SK-N-SH (cell line): ENCODE measurements at regions not wholly inside any gene's neighbourhood (a gene's known extent, or its start where the extent isn't known, plus 50 kb on each side); places are given as distances from the start of the nearest gene placed in this dataset.

Source experiments
- CTCF ChIA-PET: fragments of 300-600, 350-600 bp; formaldehyde crosslinking; extraction: SDS; loops from one replicate; lab custom pipeline; 2021; lab: Yijun Ruan, JAX
- POLR2A ChIA-PET: fragments of 350-600 bp; sonication (Branson Sonifier 250); formaldehyde crosslinking; extraction: SDS; loops from one replicate; lab custom pipeline; 2020; ENCODE audit warnings: antibody characterized with exemption, inconsistent platforms; lab: Yijun Ruan, JAX
- DNase-seq: peaks from one replicate; pipeline ENCODE4 v3.0.0; 2012
- H2AFZ ChIP-seq: fragments of 200-600 bp; sonication (generic); 2 replicates; pipeline ENCODE4 v1.8.1; 2016; ENCODE audit warnings: antibody characterized with exemption, mild to moderate bottlenecking, low read depth
- H3F3A ChIP-seq: fragments of 200-600 bp; sonication (generic); replicated peaks from 2 replicates; pipeline ENCODE3; 2016; ENCODE audit warnings: antibody characterized with exemption, mild to moderate bottlenecking; ENCODE audit not compliant: insufficient read depth
- H3K27ac ChIP-seq, 2 experiments: fragments of 200-500 bp in 1 of 2; fragments of 200-600 bp in 1 of 2; sonication (Bioruptor generic) in 1 of 2; sonication (generic), shearing (Covaris generic) in 1 of 2; 2 replicates each; pipeline versions ENCODE4 v1.5.1 to v1.6.1; 2014 to 2016; ENCODE audit warnings: low read depth in 2 of 2, inconsistent platforms in 1 of 2, low read length in 1 of 2, mild to moderate bottlenecking in 1 of 2, mixed read lengths in 1 of 2
- H3K27me3 ChIP-seq: fragments of 200-600 bp; sonication (generic), shearing (Covaris generic); 2 replicates; pipeline ENCODE4 v1.6.1; 2016; ENCODE audit warnings: mixed run types; ENCODE audit not compliant: insufficient read depth
- H3K36me3 ChIP-seq, 2 experiments: fragments of 200-500 bp in 1 of 2; fragments of 200-600 bp in 1 of 2; sonication (Bioruptor generic) in 1 of 2; sonication (generic) in 1 of 2; replicated peaks in 1 of 2; 2 replicates each; pipeline versions ENCODE3 to v1.5.1; 2014 to 2016; ENCODE audit warnings: low read length in 1 of 2, mild to moderate bottlenecking in 1 of 2; ENCODE audit not compliant: insufficient read depth in 2 of 2, control insufficient read depth in 1 of 2
- H3K4me1 ChIP-seq, 2 experiments: fragments of 200-500 bp in 1 of 2; fragments of 200-600 bp in 1 of 2; sonication (Bioruptor generic) in 1 of 2; sonication (generic), shearing (Covaris generic) in 1 of 2; 2 replicates each; pipeline versions ENCODE4 v1.5.1 to v1.6.1; 2014 to 2016; ENCODE audit warnings: low read depth in 1 of 2, low read length in 1 of 2, mixed run types in 1 of 2; ENCODE audit not compliant: insufficient read depth in 2 of 2, control insufficient read depth in 1 of 2
- H3K4me2 ChIP-seq: fragments of 200-600 bp; sonication (generic), shearing (Covaris generic); 2 replicates; pipeline ENCODE4 v1.6.1; 2017; ENCODE audit warnings: mixed run types
- H3K4me3 ChIP-seq, 2 experiments: fragments of 200-500 bp in 1 of 2; fragments of 200-600 bp in 1 of 2; sonication (Bioruptor generic) in 1 of 2; sonication (generic), shearing (Covaris generic) in 1 of 2; 2 replicates each; pipeline versions ENCODE4 v1.5.1 to v1.8.1; 2014 to 2016; ENCODE audit warnings: low read depth in 2 of 2, inconsistent platforms in 1 of 2, low read length in 1 of 2, mild to moderate bottlenecking in 1 of 2, mixed read lengths in 1 of 2, moderate library complexity in 1 of 2
- H3K79me2 ChIP-seq: fragments of 200-600 bp; sonication (generic); 2 replicates; pipeline ENCODE4 v1.8.1; 2017; ENCODE audit warnings: mild to moderate bottlenecking; ENCODE audit not compliant: insufficient read depth
- H3K9ac ChIP-seq: fragments of 200-600 bp; sonication (generic); 2 replicates; pipeline ENCODE4 v1.6.1; 2017; ENCODE audit warnings: mixed run types
- H3K9me2 ChIP-seq: fragments of 200-600 bp; sonication (generic); 2 replicates; pipeline ENCODE4 v1.6.1; 2017; ENCODE audit warnings: mixed run types
- H3K9me3 ChIP-seq: fragments of 200-600 bp; sonication (generic); 2 replicates; pipeline ENCODE4 v1.6.1; 2017; ENCODE audit warnings: mixed run types, mild to moderate bottlenecking, moderate library complexity
- H4K20me1 ChIP-seq: fragments of 200-600 bp; sonication (generic); 2 replicates; pipeline ENCODE4 v1.6.1; 2017; ENCODE audit warnings: mild to moderate bottlenecking, mixed run types; ENCODE audit not compliant: insufficient read depth
- CHD2 ChIP-seq: fragments of 150-350 bp; IDR thresholded peaks from 2 replicates; pipeline ENCODE4 v1.6.1; 2018; ENCODE audit warnings: low read length; ENCODE audit not compliant: partially characterized antibody
- EP300 ChIP-seq, 2 experiments: IDR thresholded peaks; 2 replicates each; pipeline versions ENCODE4 v1.4.0 to v1.6.1; 2012; ENCODE audit warnings: borderline replicate concordance in 1 of 2, low read depth in 1 of 2, low read length in 1 of 2
- FOSL2 ChIP-seq: IDR thresholded peaks from 2 replicates; pipeline ENCODE4 v1.4.0; 2012; ENCODE audit warnings: low read depth, mild to moderate bottlenecking, moderate library complexity, borderline replicate concordance
- FOXJ3 ChIP-seq: sonication (generic); formaldehyde crosslinking; IDR thresholded peaks from 2 replicates; pipeline ENCODE4 v1.5.1; 2020; ENCODE audit warnings: mild to moderate bottlenecking, missing genetic modification reagents
- MEF2A ChIP-seq: IDR thresholded peaks from 2 replicates; pipeline ENCODE4 v1.4.0; 2012; ENCODE audit warnings: low read depth, borderline replicate concordance
- NFIC ChIP-seq: IDR thresholded peaks from 2 replicates; pipeline ENCODE4 v1.4.0; 2012; ENCODE audit warnings: borderline replicate concordance
- NRF1 ChIP-seq: IDR thresholded peaks from 2 replicates; pipeline ENCODE4 v1.6.1; 2012; ENCODE audit warnings: low read depth, mild to moderate bottlenecking, low read length
- POLR2AphosphoS5 ChIP-seq: IDR thresholded peaks from 2 replicates; pipeline ENCODE4 v1.6.1; 2012; ENCODE audit warnings: low read depth, low read length
- RAD21 ChIP-seq: IDR thresholded peaks from 2 replicates; pipeline ENCODE4 v1.6.1; 2012; ENCODE audit warnings: mild to moderate bottlenecking, low read length
- RCOR1 ChIP-seq: fragments of 150-350 bp; IDR thresholded peaks from 2 replicates; pipeline ENCODE4 v1.6.1; 2017; ENCODE audit warnings: antibody characterized with exemption, low read length
- RFX5 ChIP-seq: IDR thresholded peaks from 2 replicates; pipeline ENCODE4 v1.6.1; 2012; ENCODE audit warnings: mild to moderate bottlenecking, improper control_type of control experiment, low read length
- RXRA ChIP-seq: IDR thresholded peaks from 2 replicates; pipeline ENCODE4 v1.4.0; 2012; ENCODE audit warnings: low read depth, mild to moderate bottlenecking, borderline replicate concordance
- SIN3A ChIP-seq: IDR thresholded peaks from 2 replicates; pipeline ENCODE4 v1.6.1; 2012; ENCODE audit warnings: low read depth, mild to moderate bottlenecking, low read length, moderate library complexity, borderline replicate concordance
- SMC3 ChIP-seq: IDR thresholded peaks from 2 replicates; pipeline ENCODE4 v1.6.1; 2012; ENCODE audit warnings: low read depth, low read length, improper control_type of control experiment
- TEAD4 ChIP-seq: IDR thresholded peaks from 2 replicates; pipeline ENCODE4 v1.4.0; 2012; ENCODE audit warnings: mild to moderate bottlenecking, borderline replicate concordance; ENCODE audit not compliant: insufficient read depth
- YY1 ChIP-seq: IDR thresholded peaks from 2 replicates; pipeline ENCODE4 v1.4.0; 2012; ENCODE audit warnings: low read depth, mild to moderate bottlenecking
- WGBS: methylation state at CpG from one replicate; pipeline ENCODE4 v1.1.6; 2017; ENCODE audit warnings: low lambda C conversion rate; 5-methylcytosine and 5-hydroxymethylcytosine counted together
- TF ChIP-seq, protein P1 (sequence below): fragments of 150-350 bp; IDR thresholded peaks from 2 replicates; pipeline ENCODE4 v1.6.1; 2016; ENCODE audit warnings: mild to moderate bottlenecking, low read depth, low read length
- TF ChIP-seq, protein P2 (sequence below): IDR thresholded peaks from 2 replicates; pipeline ENCODE4 v1.6.1; 2012; ENCODE audit warnings: mild to moderate bottlenecking, low read depth, low read length, moderate library complexity
- TF ChIP-seq, protein P3 (sequence below): fragments of 150-350 bp; IDR thresholded peaks from 2 replicates; pipeline ENCODE4 v1.6.1; 2017; ENCODE audit warnings: antibody characterized with exemption, low read length, low read depth, borderline replicate concordance

DNA sequence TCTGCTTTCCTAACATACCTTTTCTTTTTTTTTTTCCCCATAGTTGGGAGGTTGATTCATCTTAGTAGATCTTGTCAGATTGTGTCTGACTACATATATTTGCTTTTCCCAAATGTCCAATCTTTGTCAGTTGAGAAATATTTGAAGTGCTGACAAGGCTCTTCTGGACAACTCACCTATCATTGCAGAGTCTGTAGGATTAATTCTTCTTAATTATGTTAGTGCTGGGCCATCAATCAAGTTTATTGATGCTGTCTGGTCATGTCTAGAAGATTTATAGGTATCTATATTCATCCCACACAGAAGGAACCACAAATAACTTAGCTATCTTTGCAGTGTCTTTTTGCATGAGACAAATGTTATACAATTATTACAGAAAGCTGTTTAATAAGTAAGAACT, 310.6 kb downstream of the ACTR3B start:
- Histone ChIP-seq H3K36me3 (no peaks in the 10 kb centered on the region), H3F3A (no peaks in the 10 kb centered on the region), H3K4me3 (no peak overlapping the region), H4K20me1 (no peaks in the 10 kb centered on the region), H3K27ac (no peak overlapping the region), H3K9me3 (no peaks in the 10 kb centered on the region), H3K79me2 (no peaks in the 10 kb centered on the region), H3K9me2 (no peaks in the 10 kb centered on the region), H3K9ac (no peak overlapping the region), H3K27me3 (no peaks in the 10 kb centered on the region), H2AFZ (no peak overlapping the region), H3K4me1 (no peaks in the 10 kb centered on the region), H3K4me2 (no peak overlapping the region)
- CTCF ChIA-PET, result interaction anchor here (1.0 kb wide), 2 partner anchors 9 to 13 kb away, joined by 3 to 4 read pairs; no protein-coding TSS in a partner anchor
- no peak for DNase-seq
- TF ChIP-seq SMC3, result no peak
- TF ChIP-seq RFX5, result no peak
- TF ChIP-seq, protein P1, sequence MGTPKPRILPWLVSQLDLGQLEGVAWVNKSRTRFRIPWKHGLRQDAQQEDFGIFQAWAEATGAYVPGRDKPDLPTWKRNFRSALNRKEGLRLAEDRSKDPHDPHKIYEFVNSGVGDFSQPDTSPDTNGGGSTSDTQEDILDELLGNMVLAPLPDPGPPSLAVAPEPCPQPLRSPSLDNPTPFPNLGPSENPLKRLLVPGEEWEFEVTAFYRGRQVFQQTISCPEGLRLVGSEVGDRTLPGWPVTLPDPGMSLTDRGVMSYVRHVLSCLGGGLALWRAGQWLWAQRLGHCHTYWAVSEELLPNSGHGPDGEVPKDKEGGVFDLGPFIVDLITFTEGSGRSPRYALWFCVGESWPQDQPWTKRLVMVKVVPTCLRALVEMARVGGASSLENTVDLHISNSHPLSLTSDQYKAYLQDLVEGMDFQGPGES, result no peak
- TF ChIP-seq, protein P2, sequence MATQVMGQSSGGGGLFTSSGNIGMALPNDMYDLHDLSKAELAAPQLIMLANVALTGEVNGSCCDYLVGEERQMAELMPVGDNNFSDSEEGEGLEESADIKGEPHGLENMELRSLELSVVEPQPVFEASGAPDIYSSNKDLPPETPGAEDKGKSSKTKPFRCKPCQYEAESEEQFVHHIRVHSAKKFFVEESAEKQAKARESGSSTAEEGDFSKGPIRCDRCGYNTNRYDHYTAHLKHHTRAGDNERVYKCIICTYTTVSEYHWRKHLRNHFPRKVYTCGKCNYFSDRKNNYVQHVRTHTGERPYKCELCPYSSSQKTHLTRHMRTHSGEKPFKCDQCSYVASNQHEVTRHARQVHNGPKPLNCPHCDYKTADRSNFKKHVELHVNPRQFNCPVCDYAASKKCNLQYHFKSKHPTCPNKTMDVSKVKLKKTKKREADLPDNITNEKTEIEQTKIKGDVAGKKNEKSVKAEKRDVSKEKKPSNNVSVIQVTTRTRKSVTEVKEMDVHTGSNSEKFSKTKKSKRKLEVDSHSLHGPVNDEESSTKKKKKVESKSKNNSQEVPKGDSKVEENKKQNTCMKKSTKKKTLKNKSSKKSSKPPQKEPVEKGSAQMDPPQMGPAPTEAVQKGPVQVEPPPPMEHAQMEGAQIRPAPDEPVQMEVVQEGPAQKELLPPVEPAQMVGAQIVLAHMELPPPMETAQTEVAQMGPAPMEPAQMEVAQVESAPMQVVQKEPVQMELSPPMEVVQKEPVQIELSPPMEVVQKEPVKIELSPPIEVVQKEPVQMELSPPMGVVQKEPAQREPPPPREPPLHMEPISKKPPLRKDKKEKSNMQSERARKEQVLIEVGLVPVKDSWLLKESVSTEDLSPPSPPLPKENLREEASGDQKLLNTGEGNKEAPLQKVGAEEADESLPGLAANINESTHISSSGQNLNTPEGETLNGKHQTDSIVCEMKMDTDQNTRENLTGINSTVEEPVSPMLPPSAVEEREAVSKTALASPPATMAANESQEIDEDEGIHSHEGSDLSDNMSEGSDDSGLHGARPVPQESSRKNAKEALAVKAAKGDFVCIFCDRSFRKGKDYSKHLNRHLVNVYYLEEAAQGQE, result no peak
- TF ChIP-seq FOSL2, result no peak
- no peak for TF ChIP-seq POLR2AphosphoS5
- TF ChIP-seq RXRA, result no peak
- no peak for TF ChIP-seq NFIC
- no peak for TF ChIP-seq YY1
- TF ChIP-seq EP300 (IDR thresholded peaks at IDR 0.05; ENCODE audit: borderline replicate concordance in 1 of 2, low read depth in 1 of 2, low read length in 1 of 2), result no peak
- no peak for TF ChIP-seq FOXJ3 (CRISPR knock-in tag)
- POLR2A ChIA-PET, result no interaction called here

DNA sequence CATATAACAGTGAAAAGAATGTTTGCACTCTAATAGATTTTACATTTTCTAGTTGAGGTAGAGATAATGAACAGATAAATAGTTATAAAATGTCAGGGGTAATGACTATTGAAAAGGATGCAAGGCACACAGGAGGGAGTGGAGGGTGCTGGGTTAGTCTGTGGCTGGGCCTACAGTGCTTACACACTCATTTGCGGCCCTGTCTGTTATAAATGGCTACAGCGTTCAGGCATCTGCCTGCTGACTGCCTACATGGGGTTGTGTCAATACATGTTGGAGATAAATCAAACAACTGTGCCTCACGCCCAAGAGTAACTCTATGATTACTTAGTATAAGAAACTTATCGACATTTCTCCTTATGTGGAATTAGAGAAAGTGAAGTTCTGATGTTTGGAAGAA, 313.3 kb downstream of the ACTR3B start:
- no peaks in the 10 kb centered on the region for H3K9me3 ChIP-seq
- WGBS, result 21% methylated on average over 4 of the region's 4 CpGs
- no peaks in the 10 kb centered on the region for H3K36me3 ChIP-seq
- H3K9ac ChIP-seq, result no peak overlapping the region
- H3K27ac ChIP-seq, result no peak overlapping the region
- H3F3A ChIP-seq, result no peaks in the 10 kb centered on the region
- ChIA-PET POLR2A (no interaction called here), CTCF (no interaction called here)
- no peaks in the 10 kb centered on the region for H3K27me3 ChIP-seq
- DNase-seq, result no peak
- no peaks in the 10 kb centered on the region for H4K20me1 ChIP-seq
- H3K4me1 ChIP-seq, result no peaks in the 10 kb centered on the region
- no peak overlapping the region for H3K4me2 ChIP-seq
- H2AFZ ChIP-seq, result no peak overlapping the region
- H3K79me2 ChIP-seq, result no peaks in the 10 kb centered on the region
- H3K4me3 ChIP-seq, result no peak overlapping the region
- H3K9me2 ChIP-seq, result no peaks in the 10 kb centered on the region
- TF ChIP-seq MEF2A (no peak), TEAD4 (no peak), FOSL2 (no peak), RXRA (no peak), SIN3A (no peak), RCOR1 (no peak), RAD21 (no peak), POLR2AphosphoS5 (no peak), CHD2 (no peak), EP300 (IDR thresholded peaks at IDR 0.05; ENCODE audit: borderline replicate concordance in 1 of 2, low read depth in 1 of 2, low read length in 1 of 2) (no peak), SMC3 (no peak), NRF1 (no peak)
- TF ChIP-seq, protein P3, sequence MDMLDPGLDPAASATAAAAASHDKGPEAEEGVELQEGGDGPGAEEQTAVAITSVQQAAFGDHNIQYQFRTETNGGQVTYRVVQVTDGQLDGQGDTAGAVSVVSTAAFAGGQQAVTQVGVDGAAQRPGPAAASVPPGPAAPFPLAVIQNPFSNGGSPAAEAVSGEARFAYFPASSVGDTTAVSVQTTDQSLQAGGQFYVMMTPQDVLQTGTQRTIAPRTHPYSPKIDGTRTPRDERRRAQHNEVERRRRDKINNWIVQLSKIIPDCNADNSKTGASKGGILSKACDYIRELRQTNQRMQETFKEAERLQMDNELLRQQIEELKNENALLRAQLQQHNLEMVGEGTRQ, result no peak
- TF ChIP-seq, protein P2, result no peak
